ENCODE measurements at regions not wholly inside any gene's neighbourhood (a gene's known extent, or its start where the extent isn't known, plus 50 kb on each side); places are given as distances from the start of the nearest gene placed in this dataset.

- DNase-seq (ENCODE audit: low read depth): no peak
- no peak overlapping the region for H3K4me3 ChIP-seq (ENCODE audit: low read length)
- no peak for TF ChIP-seq CTCF (conservative IDR thresholded peaks at IDR 0.05; ENCODE audit: low read depth, low read length)
Measured at GRCh38 chr20:50417484-50418235, 92.5 kb upstream of the PTPN1 start.

- no peak for TF ChIP-seq CTCF (conservative IDR thresholded peaks at IDR 0.05; ENCODE audit: low read depth, low read length)
- DNase-seq (ENCODE audit: low read depth): no peak
- H3K4me3 ChIP-seq (ENCODE audit: low read length): no peak overlapping the region
Measured at GRCh38 chr20:50418890-50419642, 91.1 kb upstream of the PTPN1 start.

GRCh38 chr20:50420380-50420779 is 89.8 kb upstream of the PTPN1 start:
- DNase-seq (ENCODE audit: low read depth): no peak
- no peak overlapping the region for H3K4me3 ChIP-seq (ENCODE audit: low read length)
- TF ChIP-seq CTCF (conservative IDR thresholded peaks at IDR 0.05; ENCODE audit: low read depth, low read length): no peak

GRCh38 chr20:50421356-50422340 is 88.5 kb upstream of the PTPN1 start:
- H3K4me3 ChIP-seq (ENCODE audit: low read length): no peak overlapping the region
- no peak for DNase-seq (ENCODE audit: low read depth)
- TF ChIP-seq CTCF (conservative IDR thresholded peaks at IDR 0.05; ENCODE audit: low read depth, low read length): no peak

GRCh38 chr20:50423758-50424157 is 86.4 kb upstream of the PTPN1 start:
- H3K4me3 ChIP-seq (ENCODE audit: low read length): no peak overlapping the region

GRCh38 chr20:50425076-50425475 is 85.1 kb upstream of the PTPN1 start:
- DNase-seq (ENCODE audit: low read depth): no peak
- H3K4me3 ChIP-seq (ENCODE audit: low read length): no peak overlapping the region
- TF ChIP-seq CTCF (conservative IDR thresholded peaks at IDR 0.05; ENCODE audit: low read depth, low read length): no peak

More at GRCh38 chr20:50423758-50424157, 86.4 kb upstream of the PTPN1 start:
- no peak for DNase-seq (ENCODE audit: low read depth)
- no peak for TF ChIP-seq CTCF (conservative IDR thresholded peaks at IDR 0.05; ENCODE audit: low read depth, low read length)
